ENCODE measurements at regions not wholly inside any gene's neighbourhood (a gene's known extent, or its start where the extent isn't known, plus 50 kb on each side); places are given as distances from the start of the nearest gene placed in this dataset.

DNA sequence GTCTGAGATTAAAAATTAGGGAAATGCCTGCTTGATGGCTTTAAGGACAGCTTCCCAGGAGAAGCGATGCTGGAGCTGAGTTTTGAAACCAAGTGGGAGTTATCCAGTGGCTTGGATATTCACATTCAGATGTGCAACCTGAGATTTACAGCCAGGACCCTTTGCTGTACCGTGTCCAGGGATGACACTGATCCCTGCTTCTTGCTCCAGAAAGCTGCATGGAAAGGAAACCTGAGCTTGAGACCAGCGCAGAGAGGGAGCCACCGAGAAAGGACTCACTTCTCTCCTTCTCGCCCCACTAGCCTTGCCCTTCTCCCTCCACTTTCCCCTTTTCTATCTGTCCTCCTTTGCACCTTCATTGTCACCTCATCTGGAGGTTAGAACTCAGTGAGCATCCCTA lies 254.5 kb upstream of the PPARGC1A start:
- DNase-seq = no peak

DNA sequence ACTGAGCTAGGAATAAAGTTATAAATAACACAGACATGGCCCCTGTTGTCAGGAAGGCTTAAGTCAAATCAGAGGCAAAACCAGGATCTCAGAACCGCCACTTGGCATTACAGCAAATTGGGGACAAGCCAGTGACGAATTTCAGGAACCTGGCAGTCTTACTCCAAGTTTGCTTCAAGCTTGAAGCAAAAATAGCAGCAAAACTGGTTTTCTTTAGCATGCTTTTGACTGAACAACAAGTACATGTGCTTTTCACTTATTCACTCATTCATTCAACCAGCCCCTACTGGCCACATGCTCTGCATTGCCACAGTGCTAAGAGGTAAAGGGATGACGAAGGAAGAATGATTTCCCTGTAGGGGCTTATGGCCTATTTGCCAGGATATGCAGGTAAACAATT lies 253.9 kb upstream of the PPARGC1A start:
- no peak for DNase-seq

DNA sequence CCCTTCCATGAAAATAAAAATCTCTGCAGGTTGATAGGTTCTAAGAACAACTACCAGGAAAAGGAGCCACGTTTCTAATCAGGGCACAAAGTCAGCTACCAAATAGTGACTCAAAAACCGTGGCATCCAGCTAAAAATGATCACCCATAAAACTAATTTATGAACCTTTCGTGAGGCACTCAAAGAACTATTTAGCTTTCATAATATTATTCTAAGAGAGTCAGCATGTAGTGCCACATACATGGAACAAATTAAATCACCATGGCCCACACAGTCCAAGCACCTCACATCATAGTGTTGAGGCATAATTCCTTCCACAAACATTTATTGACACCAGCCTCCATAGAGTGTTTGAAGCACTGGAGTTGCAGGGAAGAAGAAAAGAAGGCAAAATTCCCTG lies 252.0 kb upstream of the PPARGC1A start:
- no peak for DNase-seq

DNA sequence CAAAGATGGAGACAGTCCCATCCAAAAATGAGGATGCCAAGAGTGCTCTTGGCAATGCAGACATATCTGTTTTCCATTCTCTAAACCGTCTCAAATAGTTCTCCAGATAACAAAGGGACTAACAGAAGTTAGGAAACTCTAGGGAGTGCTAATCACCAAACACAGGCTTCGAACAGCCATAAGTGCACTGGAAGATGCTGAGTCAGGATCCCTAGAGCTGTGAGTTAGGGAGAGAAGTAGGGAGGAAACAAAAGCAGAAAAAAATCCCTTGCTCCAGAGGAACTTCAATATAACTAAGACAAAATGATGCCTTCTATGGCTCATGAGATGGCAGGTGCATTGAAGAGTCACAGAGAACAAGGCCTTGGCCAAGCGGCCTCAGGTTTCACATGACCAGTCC lies 251.0 kb upstream of the PPARGC1A start:
- no peak for DNase-seq

DNA sequence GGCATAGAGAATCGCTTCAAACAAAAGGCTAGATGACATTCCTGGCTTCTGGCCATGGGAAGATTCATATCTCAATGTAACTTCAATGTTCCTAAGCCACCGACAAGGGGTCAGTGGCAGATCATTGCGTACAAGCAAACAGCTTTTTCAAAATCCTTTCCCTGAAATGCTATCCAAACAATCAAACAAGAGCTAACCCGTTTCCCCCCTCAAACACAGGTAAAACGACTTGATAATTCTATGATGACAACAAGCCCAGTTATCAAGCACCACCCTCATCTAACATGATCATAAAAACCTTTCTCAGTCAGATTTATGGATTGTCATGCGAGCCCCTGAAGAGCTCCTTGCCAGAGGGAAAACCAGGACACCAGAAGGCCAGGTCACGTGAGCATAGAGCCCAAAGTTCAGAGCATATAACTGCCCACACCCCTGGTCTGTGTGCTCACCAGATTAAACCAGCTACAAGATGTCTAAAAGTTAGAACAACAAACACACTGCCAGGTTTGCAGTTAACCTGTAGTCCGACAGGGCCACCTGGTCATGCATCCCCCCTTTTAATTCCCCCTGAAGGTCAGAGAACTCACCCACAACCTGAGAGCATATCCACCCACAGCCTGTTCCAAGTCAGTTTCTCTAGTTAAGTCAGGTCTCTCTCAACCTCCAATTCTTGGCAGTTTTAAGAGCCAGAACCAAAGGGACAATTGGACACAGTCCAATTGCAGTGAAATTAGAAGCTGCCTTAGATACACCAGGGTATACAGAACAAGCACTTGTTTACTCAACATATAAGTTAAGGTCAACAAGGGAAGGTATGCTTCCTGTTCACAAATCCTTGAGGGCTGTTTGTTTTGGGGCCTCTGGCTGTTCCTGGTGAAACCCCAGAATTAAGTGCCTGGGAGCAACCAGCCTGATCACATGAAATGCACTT lies 248.1 kb upstream of the PPARGC1A start:
- no peak for DNase-seq

DNA sequence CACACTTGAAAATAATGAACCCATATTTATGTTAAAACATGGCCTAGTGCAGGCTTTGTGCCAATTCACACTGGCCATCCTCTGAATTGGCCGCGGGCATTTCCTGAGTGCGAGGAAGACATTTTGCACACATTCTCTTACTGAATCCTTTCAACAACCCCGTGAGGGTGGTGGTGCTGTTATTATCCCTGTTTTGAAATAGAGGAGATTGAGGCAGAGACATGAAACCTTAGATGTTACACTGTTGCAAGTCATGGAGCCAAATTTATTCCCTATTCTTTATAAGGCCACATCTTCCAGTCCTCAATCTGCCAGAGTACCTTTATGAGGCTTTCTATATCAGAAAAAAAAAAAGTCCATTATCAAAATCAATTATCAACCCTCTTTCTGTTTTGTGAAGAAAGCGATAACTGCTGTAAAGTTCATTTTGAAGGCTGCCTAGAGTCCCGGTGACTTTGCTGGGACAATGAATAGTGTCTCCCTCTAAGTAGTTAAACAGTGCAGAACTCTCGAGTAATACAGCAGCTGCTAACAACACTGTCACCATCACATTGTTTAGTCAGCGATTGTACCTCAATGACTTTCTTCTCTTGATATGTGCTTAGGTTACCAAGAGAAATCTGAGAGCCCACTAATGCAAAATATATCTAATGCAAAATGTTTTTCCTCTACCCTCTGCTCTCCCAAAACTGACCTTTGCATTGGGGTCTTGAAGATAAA lies 242.3 kb upstream of the PPARGC1A start:
- DNase-seq = no peak

DNA sequence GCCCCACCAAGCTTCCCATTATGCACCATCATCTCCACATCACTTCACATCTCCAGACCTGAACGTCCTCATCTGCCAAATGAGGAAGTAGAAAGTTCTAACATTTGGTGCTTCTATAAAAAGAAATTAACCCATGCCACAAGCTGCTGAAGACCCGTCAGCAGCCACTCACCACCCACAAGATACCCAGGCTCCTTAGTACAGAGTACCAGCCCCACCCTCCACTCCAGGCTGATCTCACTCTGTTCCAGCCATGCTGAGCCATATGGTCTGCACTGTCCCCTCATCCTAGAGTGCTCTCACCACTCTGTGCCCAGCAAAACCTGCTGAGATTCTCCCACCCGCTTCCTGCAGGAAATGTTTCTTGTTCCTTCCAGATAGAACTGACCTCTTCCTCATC lies 240.8 kb upstream of the PPARGC1A start:
- no peak for DNase-seq

DNA sequence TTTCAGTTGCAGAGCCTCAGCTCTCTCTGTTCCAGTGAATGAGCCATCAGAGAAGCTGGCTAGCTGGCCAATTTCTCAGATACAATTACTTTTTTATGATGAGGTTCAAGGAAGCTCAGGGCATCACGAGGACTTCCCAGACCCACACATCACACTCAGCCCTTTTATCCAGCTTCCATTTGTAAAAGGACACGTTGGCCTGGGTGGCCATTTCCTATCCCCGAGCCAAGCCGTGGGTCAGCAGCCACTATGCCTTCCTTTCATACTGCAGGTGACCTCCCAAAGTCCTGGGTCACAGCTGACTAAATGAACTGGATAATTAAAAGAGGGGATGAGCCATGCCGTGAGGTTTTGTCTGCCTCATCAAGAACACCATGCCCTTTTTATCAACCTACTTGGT lies 236.9 kb upstream of the PPARGC1A start:
- no peak for DNase-seq

DNA sequence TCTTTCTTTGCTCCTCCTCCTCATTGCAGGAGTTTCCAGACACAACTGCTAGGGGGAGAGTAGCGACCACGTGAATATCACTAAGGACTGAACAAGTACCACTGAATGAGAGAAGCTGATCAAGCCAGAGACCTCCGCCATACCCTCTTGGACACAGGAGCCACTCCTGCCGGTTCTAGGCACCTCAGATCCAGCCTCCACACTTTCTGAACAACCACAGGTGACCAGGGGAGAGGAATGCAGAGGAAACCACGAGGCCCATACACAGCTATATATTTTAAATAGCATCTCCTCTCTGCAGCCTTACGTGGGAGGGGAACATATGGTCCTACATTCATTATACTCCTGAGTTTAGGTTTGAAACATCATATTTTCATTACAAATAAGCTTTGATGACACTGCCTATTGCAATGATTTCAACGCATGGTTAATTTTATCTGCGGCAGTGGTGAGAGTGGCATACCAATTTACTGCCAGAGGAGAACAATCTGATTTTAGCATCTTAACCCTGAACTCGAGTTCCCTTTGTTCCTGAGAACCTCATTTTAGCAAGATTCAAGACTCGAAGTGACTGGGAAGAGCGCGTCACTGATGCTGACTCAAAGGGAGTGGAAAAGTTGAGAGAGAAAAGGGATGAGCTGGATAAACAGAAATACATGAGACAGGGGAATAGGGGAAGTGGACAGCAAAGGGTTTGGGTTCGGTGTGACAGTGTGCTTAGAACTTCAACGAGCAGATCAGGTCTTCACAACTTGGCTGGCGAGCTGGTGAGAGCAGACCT lies 231.7 kb upstream of the PPARGC1A start:
- no peak for DNase-seq

DNA sequence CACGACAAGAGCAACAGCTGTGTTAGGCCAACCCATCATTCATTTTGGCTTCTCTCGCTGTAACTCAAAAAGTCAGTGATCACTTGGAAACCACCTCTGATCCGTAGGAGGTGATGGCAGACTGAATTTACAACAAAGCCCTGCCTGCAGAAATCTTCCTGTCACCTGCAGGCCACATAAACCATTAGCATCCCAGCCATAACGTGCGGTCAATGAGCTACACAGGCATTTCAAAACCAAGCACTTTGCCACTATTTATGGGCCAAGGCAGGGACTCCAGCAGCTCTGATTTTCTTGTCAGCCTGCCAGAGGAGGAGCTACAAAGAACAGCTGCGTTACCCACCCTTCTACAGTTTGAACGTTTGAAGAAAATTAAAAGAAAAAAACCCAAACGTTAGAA lies 228.1 kb upstream of the PPARGC1A start:
- DNase-seq = no peak

DNA sequence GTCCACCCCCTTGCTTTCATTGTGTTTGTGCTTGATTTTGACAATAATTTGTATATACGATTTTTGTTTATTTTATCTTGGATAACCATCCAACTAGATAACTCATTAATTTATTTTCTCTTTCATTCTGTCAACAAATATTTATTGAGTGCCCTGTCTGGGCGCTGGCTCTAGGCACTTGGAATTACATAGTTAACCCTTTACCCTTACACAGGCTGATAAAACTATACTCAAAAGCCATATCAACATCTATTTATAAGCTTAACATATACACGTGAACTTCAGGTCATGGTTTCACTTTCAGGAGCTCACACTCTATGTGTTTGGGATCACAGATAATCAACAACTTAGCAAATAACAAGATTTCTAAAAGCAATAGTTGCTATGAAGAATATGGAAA lies 226.3 kb upstream of the PPARGC1A start:
- no peak for DNase-seq

DNA sequence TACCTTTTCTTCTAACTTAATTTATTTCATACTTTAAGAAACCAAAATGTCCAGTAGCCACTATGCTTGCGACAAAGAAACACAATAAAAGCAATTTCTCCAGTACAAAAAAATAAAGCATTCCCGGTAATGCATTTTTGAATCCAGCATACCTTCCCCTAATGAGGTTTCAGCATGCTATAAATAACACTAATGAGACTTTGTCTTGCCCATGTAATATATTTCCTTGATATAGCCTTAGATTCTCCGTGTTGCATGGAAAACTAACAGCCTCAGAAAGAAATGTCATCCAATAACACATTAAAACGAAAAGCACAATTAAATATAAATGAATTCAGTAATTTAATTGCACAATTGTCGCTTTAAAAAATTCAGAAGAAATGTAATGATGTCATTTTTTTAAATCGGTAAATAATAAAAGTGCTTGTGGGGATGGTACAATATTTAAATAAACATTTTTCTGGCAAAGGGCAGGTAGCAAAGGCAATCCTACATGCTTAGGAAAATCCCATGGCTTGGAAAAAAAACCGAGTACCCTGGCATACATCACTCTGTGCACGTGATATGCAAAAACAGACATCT lies 225.2 kb upstream of the PPARGC1A start:
- no peak for DNase-seq

DNA sequence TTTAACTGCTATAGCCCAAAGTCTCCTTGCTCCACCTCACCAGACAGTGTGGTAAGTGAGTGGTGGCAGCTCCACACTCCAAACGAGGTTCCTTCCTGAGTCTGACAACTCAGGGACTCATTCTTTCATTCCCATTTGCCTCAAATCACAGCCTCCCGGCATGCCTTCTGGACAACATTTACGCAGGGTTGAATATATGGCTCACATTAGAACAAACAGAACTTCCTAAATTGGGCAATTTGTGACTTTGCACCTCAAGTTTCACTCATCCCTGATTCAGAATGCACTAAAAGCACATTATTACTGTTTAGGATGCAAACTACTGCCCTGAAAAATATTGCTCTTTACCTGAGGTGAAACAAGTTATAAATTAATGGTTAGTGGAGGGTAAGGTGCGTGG lies 224.6 kb upstream of the PPARGC1A start:
- DNase-seq = no peak

DNA sequence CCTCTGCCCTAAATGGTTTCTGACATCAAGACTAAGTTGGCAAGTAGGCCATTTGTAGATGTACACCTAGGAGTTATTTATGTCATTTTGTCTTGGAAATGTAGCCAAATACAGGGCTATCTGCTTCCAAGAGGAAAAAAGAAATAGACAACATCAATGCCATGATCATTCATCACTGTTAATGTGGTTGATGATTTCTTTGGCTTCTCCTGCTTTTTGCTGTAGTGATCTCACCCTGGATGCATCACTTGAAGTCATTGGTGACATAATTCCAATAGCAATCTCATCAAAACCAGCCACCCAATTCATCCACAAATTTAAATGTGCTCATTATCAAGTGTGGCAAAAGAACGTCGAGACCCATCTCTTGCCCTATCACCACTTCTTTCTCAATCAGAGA lies 222.6 kb upstream of the PPARGC1A start:
- no peak for DNase-seq

DNA sequence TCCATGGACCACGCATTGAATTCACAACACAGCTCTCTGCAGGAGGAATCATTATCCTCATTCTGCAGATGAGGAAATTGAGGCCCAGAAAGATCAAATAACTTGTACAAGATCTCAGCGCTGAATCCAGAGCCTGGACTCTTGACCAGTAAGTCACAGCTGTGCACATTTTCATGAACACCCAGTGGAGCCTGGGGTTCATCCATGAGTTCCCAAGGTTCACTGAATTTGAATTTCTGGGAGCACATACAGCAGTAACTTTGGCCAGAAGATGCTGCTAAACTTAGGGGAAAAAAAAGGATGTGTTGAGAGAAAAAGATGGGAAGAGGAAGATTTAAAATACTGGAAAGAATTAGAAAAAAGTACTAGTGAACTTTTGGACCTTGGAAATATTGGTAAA lies 218.7 kb upstream of the PPARGC1A start:
- no peak for DNase-seq

DNA sequence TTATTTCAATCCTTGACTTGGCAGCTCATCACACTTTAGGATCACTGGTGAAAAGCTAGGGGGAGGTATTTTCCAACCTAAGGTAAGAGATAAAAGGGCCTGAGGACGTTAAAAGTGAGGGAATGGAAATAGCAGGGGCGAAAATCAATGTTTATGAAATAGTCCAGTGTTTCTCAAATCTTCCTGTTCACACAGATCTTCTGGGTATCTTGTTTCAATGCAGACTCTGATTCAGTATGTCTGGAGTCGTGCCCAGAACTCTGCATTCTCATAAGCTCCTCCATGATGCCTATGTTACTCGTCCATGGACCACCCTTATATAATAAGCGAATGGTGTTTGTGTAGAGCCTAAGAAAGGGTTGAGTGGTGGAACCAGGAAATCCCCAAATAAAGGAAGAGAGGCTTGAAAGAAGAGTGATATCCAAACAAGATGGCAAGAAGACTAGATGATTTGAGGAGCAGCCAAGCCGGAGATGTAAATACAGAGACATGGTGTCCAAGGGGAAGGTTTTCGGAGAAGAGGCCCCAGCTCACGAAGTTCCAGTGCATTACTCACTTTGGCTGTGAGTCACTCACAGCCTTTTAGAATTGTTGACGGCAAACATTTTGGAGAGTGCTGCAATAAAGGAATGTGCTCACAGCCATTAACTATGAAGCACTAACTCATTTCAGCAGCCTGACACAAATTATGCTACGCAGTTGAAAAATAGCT lies 215.6 kb upstream of the PPARGC1A start:
- DNase-seq = no peak

DNA sequence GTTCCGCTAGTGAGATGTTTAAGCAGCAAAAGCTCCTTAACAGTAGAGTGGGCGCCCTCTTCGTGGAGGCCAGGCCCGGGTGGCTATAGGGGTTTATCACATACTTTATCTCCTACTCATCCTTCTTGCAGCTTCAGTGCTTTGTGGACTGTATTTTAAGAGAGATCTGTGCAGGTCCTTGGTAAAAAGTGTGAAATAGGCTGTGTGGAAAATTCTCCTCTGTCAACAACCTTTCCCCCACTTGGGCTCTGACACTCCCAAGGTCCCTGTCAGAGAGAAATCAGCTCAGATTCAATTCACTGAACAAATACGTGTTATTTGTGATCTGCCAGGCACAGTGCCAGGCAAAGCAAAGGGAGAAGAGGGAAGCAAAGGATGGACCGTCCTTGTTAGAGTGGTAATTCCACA lies 214.3 kb upstream of the PPARGC1A start:
- no peak for DNase-seq

DNA sequence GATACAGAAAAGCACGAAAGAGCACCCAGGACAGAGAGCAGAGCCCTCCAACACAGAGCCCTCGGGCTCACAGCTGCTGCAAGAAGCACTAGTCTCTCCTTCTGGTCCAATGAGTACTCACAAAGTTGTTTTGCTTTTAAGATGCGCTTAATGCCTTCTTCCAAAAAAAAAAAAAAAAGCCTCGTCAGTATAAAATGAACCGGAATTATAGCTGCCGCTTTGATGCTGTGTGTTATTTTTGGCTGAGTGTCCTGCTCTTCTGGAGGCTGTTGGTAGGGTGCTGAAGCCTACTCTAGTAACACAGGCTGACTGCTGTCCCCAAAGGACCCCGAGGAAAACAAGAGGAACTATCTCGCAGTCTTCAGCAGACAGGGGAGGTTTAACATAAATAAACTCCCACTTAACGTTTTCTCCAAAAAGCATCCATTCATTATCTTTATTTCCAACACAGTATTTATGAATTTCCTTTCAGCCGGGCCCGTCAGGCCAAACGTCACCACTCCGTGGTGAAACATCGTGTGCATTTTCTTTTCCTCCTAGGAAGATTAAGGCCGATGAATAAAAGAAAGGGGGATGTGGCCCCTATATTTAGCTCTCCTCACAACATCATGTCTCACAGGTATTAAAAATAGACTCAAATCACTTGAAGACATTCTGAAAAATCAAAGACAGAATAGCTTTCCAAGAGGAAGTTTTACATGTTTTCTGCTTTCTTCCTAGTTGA lies 213.7 kb upstream of the PPARGC1A start:
- no peak for DNase-seq

DNA sequence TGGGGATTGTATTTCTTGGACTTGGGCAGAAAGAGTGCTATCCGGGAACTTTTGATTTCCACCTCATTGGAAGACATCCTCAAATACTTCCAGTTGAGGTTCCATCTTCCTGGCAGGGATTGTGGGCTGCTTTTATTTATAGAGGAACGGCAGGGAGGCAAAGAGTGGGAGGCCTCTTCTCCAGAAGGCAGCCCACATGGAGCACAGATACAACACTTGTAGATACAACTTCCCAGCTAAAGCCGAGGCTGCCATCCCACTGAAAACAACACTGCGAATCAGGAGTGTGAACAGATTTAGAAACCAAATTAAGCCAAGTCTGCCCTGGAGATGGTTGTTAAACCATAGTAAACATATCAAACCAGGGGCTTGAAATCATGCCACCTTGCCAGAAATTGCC lies 212.8 kb upstream of the PPARGC1A start:
- no peak for DNase-seq

DNA sequence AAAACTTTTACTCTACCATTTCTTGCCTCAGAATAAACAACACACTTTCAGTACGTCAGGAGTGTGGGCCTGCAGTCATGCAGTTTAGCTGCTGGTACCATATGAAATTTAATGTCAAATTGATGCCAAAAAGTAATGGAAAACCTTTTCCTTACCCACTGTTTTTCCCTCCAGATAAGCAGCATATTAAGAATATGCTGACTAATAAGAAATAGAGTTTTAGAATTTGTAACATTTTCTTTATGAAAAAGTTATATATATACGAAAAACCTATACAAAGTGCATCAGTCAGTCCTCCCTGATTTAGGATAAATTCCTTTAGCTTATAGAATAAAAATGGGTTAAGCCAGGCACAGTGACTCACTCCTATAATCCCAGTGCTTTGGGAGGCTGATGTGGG lies 206.8 kb upstream of the PPARGC1A start:
- DNase-seq = no peak

DNA sequence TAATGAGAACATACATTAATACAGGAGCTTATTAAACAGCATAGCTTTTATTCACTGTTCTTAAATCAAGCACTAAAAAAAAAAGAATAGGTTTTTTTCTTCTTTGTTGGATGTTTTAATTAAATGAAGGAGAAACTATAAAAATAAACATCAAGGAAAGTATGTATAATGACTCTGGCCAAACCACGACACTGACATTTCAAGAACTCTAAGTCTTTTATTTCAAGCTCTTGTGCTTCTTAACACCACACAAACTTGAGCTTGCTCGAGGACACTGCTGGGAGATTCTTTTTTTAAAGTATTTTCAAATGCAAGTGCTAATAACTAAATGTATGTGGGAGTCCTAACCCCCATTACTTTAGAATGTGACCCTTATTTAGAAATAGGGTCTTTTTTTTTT lies 204.9 kb upstream of the PPARGC1A start:
- no peak for DNase-seq

DNA sequence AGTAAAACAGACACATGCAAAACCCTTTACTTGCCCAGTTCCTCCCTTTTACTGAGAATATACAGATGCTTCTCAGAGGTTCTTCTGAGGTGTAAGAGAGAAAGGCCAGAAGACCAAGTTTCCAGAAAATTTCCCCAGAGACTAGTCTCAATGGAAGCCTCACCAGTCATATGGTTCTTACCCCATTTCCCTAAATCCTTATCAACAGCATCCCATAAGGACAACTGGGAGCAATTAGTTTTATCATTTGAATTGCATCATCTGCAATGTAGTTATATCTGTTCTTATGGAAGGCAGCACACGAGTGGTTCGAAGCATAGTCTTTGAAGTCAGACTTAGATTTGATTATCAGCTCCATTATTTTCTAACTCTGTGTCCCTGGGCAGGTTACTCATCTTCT lies 203.6 kb upstream of the PPARGC1A start:
- no peak for DNase-seq
